ENCODE measurements at regions not wholly inside any gene's neighbourhood (a gene's known extent, or its start where the extent isn't known, plus 50 kb on each side); places are given as distances from the start of the nearest gene placed in this dataset.

- TF ChIP-seq CREB1 (CRISPR knock-in tag; IDR thresholded peaks at IDR 0.05; ENCODE audit: low read depth) (no peak), STAT1 (IDR thresholded peaks at IDR 0.05; ENCODE audit: unreplicated experiment) (no peak), NANOG (IDR thresholded peaks at IDR 0.05; ENCODE audit: borderline replicate concordance) (no peak), EZH2phosphoT487 (IDR thresholded peaks at IDR 0.05; ENCODE audit: unreplicated experiment) (no peak)
Measured at GRCh38 chr21:39062196-39062595, 121.1 kb downstream of the PSMG1 start (continued).

GRCh38 chr21:39061766-39062165 lies 121.5 kb downstream of the PSMG1 start:
- Histone ChIP-seq H2AFZ (no peak overlapping the region), H3K4me2 (no peak overlapping the region), H3K79me2 (replicated peaks; ENCODE audit: insufficient read depth) (no peaks in the 10 kb centered on the region), H3F3A (replicated peaks; ENCODE audit: low read depth) (no peaks in the 10 kb centered on the region), H4K20me1 (replicated peaks; ENCODE audit: insufficient read depth) (no peaks in the 10 kb centered on the region), H3K36me3 (ENCODE audit: insufficient read depth) (peaks cover 3% of the 10 kb centered on the region; the same call in 1 of the 2 replicates), H3K4me1 (ENCODE audit: insufficient read depth) (no peaks in the 10 kb centered on the region), H3K27ac (ENCODE audit: low read depth) (no peak overlapping the region), H3K27me3 (ENCODE audit: insufficient read depth) (no peaks in the 10 kb centered on the region), H3K9me2 (ENCODE audit: insufficient read depth) (no peaks in the 10 kb centered on the region), H3K4me3 (no peak overlapping the region)
- ATAC-seq: no peak
- DNase-seq (ENCODE audit: low spot score): no peak
- peaks cover 7% of the 10 kb centered on the region for H3K27me3 Mint-ChIP-seq (ENCODE audit: insufficient read depth, low read depth, poor library complexity)
- peaks cover 18% of the 10 kb centered on the region for H3K9me3 Mint-ChIP-seq
- H3K4me3 Mint-ChIP-seq: no peak overlapping the region
- TF ChIP-seq CTCF (conservative IDR thresholded peaks at IDR 0.05; ENCODE audit: low read depth in 2 of 2) (peak in 1 of 2 experiments; percentile 21; a peak in 1 of 4 replicates), EZH2 (IDR thresholded peaks at IDR 0.05; ENCODE audit: low read depth, unreplicated experiment) (no peak), ZNF114 (CRISPR knock-in tag; IDR thresholded peaks at IDR 0.05) (no peak)
- peaks cover 6% of the 10 kb centered on the region for H3K4me1 Mint-ChIP-seq
- H3K36me3 Mint-ChIP-seq (ENCODE audit: low read depth): peaks cover 7% of the 10 kb centered on the region; the same call in 2 of the 3 replicates
- H3K27ac Mint-ChIP-seq: no peak overlapping the region

GRCh38 chr21:39060485-39061083 lies 122.7 kb downstream of the PSMG1 start:
- Histone ChIP-seq H3K9me2 (ENCODE audit: insufficient read depth) (no peaks in the 10 kb centered on the region), H4K20me1 (replicated peaks; ENCODE audit: insufficient read depth) (no peaks in the 10 kb centered on the region), H3F3A (replicated peaks; ENCODE audit: low read depth) (no peaks in the 10 kb centered on the region), H3K27ac (ENCODE audit: low read depth) (no peak overlapping the region), H3K4me2 (no peak overlapping the region), H2AFZ (no peak overlapping the region), H3K27me3 (ENCODE audit: insufficient read depth) (no peaks in the 10 kb centered on the region), H3K4me3 (no peak overlapping the region), H3K4me1 (ENCODE audit: insufficient read depth) (no peaks in the 10 kb centered on the region), H3K36me3 (ENCODE audit: insufficient read depth) (peaks cover 3% of the 10 kb centered on the region; the same call in 1 of the 2 replicates), H3K79me2 (replicated peaks; ENCODE audit: insufficient read depth) (no peaks in the 10 kb centered on the region)
- Mint-ChIP-seq H3K4me1 (peaks cover 8% of the 10 kb centered on the region), H3K27me3 (ENCODE audit: insufficient read depth, low read depth, poor library complexity) (peaks cover 7% of the 10 kb centered on the region), H3K4me3 (no peak overlapping the region), H3K36me3 (ENCODE audit: low read depth) (peaks cover 7% of the 10 kb centered on the region; the same call in 2 of the 3 replicates), H3K27ac (no peak overlapping the region), H3K9me3 (peaks cover 18% of the 10 kb centered on the region)
- no peak for DNase-seq (ENCODE audit: low spot score)
- TF ChIP-seq STAT1 (IDR thresholded peaks at IDR 0.05; ENCODE audit: unreplicated experiment): no peak
- no peak for TF ChIP-seq JUNB (IDR thresholded peaks at IDR 0.05; ENCODE audit: unreplicated experiment)
- TF ChIP-seq NANOG (IDR thresholded peaks at IDR 0.05; ENCODE audit: borderline replicate concordance): no peak
- ATAC-seq: no peak
